ENCODE measurements at regions not wholly inside any gene's neighbourhood (a gene's known extent, or its start where the extent isn't known, plus 50 kb on each side); places are given as distances from the start of the nearest gene placed in this dataset.

- no peak for TF ChIP-seq CTCF (IDR thresholded peaks at IDR 0.05)
- TF ChIP-seq POLR2A (IDR thresholded peaks at IDR 0.05), result no peak
- no peak for TF ChIP-seq POLR2AphosphoS5 (IDR thresholded peaks at IDR 0.05)
- TF ChIP-seq EP300 (IDR thresholded peaks at IDR 0.05), result no peak
Measured at GRCh38 chrX:121570072-121570841, 522.8 kb downstream of the GLUD2 start.
